ENCODE measurements at regions not wholly inside any gene's neighbourhood (a gene's known extent, or its start where the extent isn't known, plus 50 kb on each side); places are given as distances from the start of the nearest gene placed in this dataset.

GRCh38 chr11:97143463-97143862, 753.6 kb downstream of the JRKL start:
- Histone ChIP-seq H4K20me1 (ENCODE audit: control insufficient read depth, extremely low read depth, insufficient read depth, low read length) (no peaks in the 10 kb centered on the region), H3K27ac (ENCODE audit: control insufficient read depth, insufficient read depth, low read length) (no peak overlapping the region), H3K27me3 (ENCODE audit: control insufficient read depth, extremely low read depth, insufficient read depth, low read length) (no peaks in the 10 kb centered on the region), H3K9me3 (ENCODE audit: control insufficient read depth, low read depth, low read length) (no peaks in the 10 kb centered on the region), H3K9ac (ENCODE audit: control insufficient read depth, extremely low read depth, insufficient read depth, low read length) (no peak overlapping the region), H3K36me3 (ENCODE audit: control insufficient read depth in 2 of 2, extremely low read depth in 1 of 2, insufficient read depth in 2 of 2, low read length in 2 of 2) (no peaks in the 10 kb centered on the region), H3K9me1 (ENCODE audit: control insufficient read depth, extremely low read depth, insufficient read depth, low read length) (no peaks in the 10 kb centered on the region), H3K4me1 (ENCODE audit: control insufficient read depth, extremely low read depth, insufficient read depth, low read length) (no peaks in the 10 kb centered on the region), H3K4me2 (ENCODE audit: control insufficient read depth, extremely low read depth, insufficient read depth, low read depth, low read length) (no peak overlapping the region), H3K79me2 (ENCODE audit: control insufficient read depth, insufficient read depth, low read length) (no peaks in the 10 kb centered on the region), H2AFZ (ENCODE audit: control insufficient read depth, low read length) (no peak overlapping the region), H3K4me3 (ENCODE audit: control insufficient read depth in 2 of 3, extremely low read depth in 1 of 3, insufficient read depth in 2 of 3, low read depth in 1 of 3, low read length in 3 of 3) (no peak overlapping the region)
- no peak for DNase-seq (ENCODE audit: low read depth, low spot score)
- no peak for FAIRE-seq
- TF ChIP-seq CTCF (optimal IDR thresholded peaks at IDR 0.05 in 1 of 3, IDR thresholded peaks at IDR 0.05 in 1 of 3, conservative IDR thresholded peaks at IDR 0.05 in 1 of 3; ENCODE audit: extremely low read depth in 1 of 3, insufficient read depth in 2 of 3, low read length in 3 of 3): no peak
- no peak for TF ChIP-seq EZH2 (IDR thresholded peaks at IDR 0.05; ENCODE audit: low read length)
- dilution Hi-C loops (cut with MboI; ENCODE audit: extremely low pct_ligation_motif_present, low sequenced_read_pairs): no loop called here

- no peak overlapping the region for H3K4me2 ChIP-seq (ENCODE audit: control insufficient read depth, extremely low read depth, insufficient read depth, low read depth, low read length)
- no peaks in the 10 kb centered on the region for H3K79me2 ChIP-seq (ENCODE audit: control insufficient read depth, insufficient read depth, low read length)
- H3K4me3 ChIP-seq (ENCODE audit: control insufficient read depth in 2 of 3, extremely low read depth in 1 of 3, insufficient read depth in 2 of 3, low read depth in 1 of 3, low read length in 3 of 3): no peak overlapping the region
- no peaks in the 10 kb centered on the region for H3K9me1 ChIP-seq (ENCODE audit: control insufficient read depth, extremely low read depth, insufficient read depth, low read length)
- no peak for TF ChIP-seq CTCF (optimal IDR thresholded peaks at IDR 0.05 in 1 of 3, IDR thresholded peaks at IDR 0.05 in 1 of 3, conservative IDR thresholded peaks at IDR 0.05 in 1 of 3; ENCODE audit: extremely low read depth in 1 of 3, insufficient read depth in 2 of 3, low read length in 3 of 3)
- no peak overlapping the region for H2AFZ ChIP-seq (ENCODE audit: control insufficient read depth, low read length)
- no peaks in the 10 kb centered on the region for H3K4me1 ChIP-seq (ENCODE audit: control insufficient read depth, extremely low read depth, insufficient read depth, low read length)
- H3K27me3 ChIP-seq (ENCODE audit: control insufficient read depth, extremely low read depth, insufficient read depth, low read length): no peaks in the 10 kb centered on the region
- no peak overlapping the region for H3K9ac ChIP-seq (ENCODE audit: control insufficient read depth, extremely low read depth, insufficient read depth, low read length)
- dilution Hi-C loops (cut with MboI; ENCODE audit: extremely low pct_ligation_motif_present, low sequenced_read_pairs): no loop called here
- FAIRE-seq (no peak), DNase-seq (ENCODE audit: low read depth, low spot score) (no peak)
- H3K36me3 ChIP-seq (ENCODE audit: control insufficient read depth in 2 of 2, extremely low read depth in 1 of 2, insufficient read depth in 2 of 2, low read length in 2 of 2): no peaks in the 10 kb centered on the region
- H4K20me1 ChIP-seq (ENCODE audit: control insufficient read depth, extremely low read depth, insufficient read depth, low read length): no peaks in the 10 kb centered on the region
- H3K9me3 ChIP-seq (ENCODE audit: control insufficient read depth, low read depth, low read length): no peaks in the 10 kb centered on the region
- H3K27ac ChIP-seq (ENCODE audit: control insufficient read depth, insufficient read depth, low read length): no peak overlapping the region
These were observed 759.9 kb downstream of the JRKL start for GRCh38 chr11:97149741-97150140.
